GM12892 (cell line): ENCODE measurements at regions not wholly inside any gene's neighbourhood (a gene's known extent, or its start where the extent isn't known, plus 50 kb on each side); places are given as distances from the start of the nearest gene placed in this dataset.

Experiments
- DNase-seq: peaks from one replicate; pipeline ENCODE4 v3.0.0; 2011; ENCODE audit not compliant: insufficient read length
- FAIRE-seq: peaks from 2 replicates; lab custom pipeline; 2011; peaks lifted over from hg19 to GRCh38; lab: Jason Lieb, UNC
- POLR2A ChIP-seq: IDR thresholded peaks from 2 replicates; pipeline ENCODE4 v1.6.1; 2011; ENCODE audit warnings: low read depth, low read length, control low read depth
- POLR2AphosphoS5 ChIP-seq: IDR thresholded peaks from 2 replicates; pipeline ENCODE4 v1.6.1; 2011; ENCODE audit warnings: low read depth, low read length, control low read depth
- TAF1 ChIP-seq: IDR thresholded peaks from 2 replicates; pipeline ENCODE4 v1.6.1; 2011; ENCODE audit warnings: low read depth, mild to moderate bottlenecking, control low read depth, low read length, borderline replicate concordance

DNA sequence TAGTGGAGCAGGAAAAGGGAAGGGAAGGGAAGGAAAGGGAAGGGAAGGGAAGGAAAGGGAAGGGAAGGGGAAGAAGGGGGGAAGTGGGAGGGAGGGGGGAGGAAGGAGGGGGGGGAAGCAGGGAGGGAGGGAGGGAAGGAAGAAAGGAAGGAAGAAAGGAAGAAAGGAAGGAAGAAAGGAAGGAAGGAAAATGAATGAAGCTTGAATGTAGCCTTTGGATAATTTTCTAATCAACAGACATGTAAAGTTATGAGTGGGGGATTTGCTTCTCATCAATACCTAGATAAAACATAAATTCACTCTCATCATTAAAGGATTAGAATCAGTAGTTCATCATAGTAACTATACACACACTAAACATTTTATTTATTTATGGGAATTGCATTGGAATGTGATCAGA, 446.9 kb upstream of the FAM241A start:
- no peak for FAIRE-seq
- TF ChIP-seq POLR2AphosphoS5 (no peak), POLR2A (no peak), TAF1 (no peak)
- DNase-seq = no peak

DNA sequence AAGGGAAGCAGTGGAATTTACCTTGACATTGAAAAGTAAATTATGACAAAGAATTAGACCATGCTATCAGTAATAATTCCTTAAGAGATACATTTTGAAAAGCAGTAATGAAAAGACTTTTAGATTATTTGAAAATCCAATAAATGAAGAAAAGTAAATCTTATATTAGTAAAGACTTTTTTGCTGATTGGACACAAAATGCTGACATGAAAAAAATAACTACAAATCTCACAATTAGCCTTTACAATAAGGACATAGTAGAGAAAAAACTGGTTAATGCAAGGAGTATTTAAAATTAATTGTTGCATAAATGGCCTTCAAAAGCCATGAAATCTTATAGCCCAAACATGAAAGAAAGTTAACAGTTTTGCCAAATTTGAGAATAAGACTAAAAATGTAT, 446.1 kb upstream of the FAM241A start:
- no peak for TF ChIP-seq TAF1
- no peak for TF ChIP-seq POLR2AphosphoS5
- no peak for TF ChIP-seq POLR2A
- FAIRE-seq (no peak), DNase-seq (no peak)

DNA sequence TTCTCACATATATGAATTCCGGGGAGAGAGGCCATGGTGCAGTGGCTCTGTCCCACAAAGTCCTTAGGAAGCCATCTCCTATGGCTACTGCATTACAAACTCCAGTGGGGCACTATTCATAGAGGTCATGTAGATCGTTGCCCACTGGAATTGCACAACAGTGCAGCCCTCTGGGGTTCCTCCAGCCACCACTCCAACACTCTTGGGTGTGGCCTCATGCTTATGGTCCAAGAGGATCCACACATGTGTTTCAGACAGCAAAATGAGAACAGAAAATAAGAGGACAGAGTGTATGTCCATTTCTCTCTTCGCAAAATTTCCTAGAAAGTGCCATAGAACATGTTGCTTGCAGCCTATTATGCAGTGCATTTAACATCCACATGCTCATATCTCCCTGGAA, 444.2 kb upstream of the FAM241A start:
- FAIRE-seq (no peak), DNase-seq (no peak)
- TF ChIP-seq POLR2AphosphoS5 (no peak), TAF1 (no peak), POLR2A (no peak)

DNA sequence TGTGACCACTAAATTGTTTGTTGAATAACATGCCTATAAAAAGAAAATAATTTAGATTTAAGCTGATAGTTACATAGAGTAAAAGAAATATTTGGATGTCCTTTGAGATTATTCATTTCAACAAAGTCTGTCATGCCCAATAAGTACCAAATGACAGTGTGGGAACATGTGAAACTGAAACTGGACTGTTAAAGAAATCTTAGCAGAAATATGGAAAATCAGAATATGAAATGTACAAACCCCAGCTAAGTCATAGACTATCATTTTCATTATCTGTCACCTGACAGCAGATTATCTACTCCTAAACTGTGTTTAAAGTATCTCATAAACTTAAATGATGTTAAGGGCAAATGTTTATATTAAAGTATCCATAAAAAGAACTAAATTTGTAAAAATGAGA, 437.8 kb upstream of the FAM241A start:
- FAIRE-seq (no peak), DNase-seq (no peak)
- TF ChIP-seq POLR2A (no peak), TAF1 (no peak), POLR2AphosphoS5 (no peak)

DNA sequence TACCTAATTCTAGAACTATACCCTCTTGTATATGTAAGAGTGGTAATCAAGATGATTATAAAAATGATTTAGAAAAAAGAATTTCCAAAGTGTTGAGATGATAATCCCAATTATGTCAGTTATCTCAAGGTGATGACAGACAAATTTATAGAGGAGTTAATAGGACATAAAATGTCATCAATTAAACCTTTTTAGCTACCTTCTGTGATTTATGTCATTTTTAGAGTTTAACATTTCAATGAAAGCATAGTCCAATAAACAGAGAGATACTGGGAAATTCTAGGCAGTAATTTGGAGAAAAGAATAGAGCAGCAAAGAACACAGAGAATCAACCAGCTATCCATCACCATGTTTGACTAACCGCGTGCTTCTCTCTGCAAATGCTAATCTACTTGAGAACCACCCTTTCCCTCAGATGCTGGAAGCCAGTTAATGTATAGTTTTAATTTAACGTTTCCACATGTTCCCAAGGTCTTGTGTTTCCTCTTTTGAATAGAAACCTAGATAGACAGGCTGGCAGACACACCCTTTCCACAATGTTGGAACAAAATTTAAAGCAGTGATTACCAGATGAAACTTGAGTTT, 433.1 kb upstream of the FAM241A start:
- no peak for TF ChIP-seq POLR2A
- no peak for TF ChIP-seq TAF1
- no peak for TF ChIP-seq POLR2AphosphoS5
- FAIRE-seq = no peak
- DNase-seq = no peak

DNA sequence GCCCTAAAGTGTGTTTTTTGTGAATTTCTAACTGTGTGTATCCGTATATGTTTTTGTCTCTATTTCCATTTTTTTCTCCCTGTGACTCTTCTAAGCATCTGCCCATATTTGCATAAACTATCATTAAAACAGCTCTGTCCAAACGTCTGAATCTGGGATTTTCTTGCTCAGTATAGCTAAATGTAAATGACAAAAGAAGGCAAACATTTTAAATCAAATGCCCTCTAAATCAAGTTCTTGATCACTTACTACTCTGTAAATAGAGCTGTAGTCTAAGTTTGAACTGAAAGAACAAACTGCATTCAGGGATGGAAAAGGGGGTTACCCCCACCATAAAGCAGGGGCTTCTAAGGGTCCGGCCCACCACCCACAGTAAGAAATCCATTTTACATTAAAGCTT, 432.0 kb upstream of the FAM241A start:
- FAIRE-seq = no peak
- TF ChIP-seq POLR2AphosphoS5 = no peak
- no peak for TF ChIP-seq TAF1
- no peak for TF ChIP-seq POLR2A
- DNase-seq = no peak

DNA sequence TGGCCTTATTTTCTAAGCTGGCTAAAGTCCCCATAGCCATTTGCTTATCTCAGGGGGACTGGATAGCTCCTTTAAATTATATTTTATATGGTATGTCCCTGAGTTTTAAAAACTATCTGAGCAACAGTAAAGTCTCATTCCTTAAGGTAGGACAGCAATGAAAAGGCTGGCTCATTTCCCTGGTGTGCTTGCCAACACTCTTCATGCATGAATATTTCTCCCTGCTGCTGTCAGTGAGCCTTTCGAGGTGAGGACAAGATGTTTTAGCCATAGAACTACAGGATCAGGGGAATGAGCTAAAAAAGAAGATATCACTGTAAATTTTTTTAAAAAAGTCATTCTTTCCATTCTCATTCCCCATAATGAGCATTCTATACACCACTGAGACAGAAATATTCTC, 427.3 kb upstream of the FAM241A start:
- no peak for TF ChIP-seq POLR2A
- no peak for TF ChIP-seq TAF1
- no peak for TF ChIP-seq POLR2AphosphoS5
- no peak for FAIRE-seq
- DNase-seq = no peak

DNA sequence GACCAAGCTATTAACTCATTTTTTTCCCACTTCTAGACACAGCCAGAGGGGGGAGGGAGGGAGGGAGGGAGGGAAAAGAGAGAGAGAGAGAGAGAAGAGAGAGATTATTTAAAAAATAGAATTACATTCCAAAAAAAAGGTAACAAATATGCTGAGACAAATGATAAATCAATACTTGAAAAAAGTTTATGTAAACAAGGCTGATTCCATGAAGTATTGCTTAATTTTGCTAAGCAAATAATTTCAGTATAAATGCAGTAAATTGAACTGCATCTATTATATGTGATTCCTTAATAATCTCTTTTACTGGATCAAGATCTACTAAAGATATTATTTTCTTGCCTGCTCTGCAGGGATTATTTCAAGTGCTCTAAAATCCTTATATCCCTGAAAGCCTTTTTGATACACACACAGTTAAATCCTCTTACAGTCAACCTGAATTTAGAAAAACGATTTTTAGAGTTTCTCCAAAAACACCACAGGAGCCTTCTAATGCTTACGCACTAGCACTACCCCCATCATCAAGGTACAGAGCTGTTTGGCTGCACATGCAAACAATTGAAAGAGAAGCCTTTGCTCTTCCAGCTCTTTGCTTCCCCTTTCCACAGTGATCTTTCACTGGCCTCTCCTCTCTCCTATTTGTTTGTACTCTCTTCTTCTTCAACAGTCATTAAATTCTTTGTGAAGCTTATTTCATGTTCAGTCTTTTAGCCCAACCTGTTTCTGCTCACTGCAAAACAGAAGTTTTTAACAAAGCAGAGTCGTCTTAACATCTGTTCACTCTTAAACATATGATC, 426.3 kb upstream of the FAM241A start:
- no peak for DNase-seq
- TF ChIP-seq POLR2A (no peak), TAF1 (no peak), POLR2AphosphoS5 (no peak)
- no peak for FAIRE-seq

DNA sequence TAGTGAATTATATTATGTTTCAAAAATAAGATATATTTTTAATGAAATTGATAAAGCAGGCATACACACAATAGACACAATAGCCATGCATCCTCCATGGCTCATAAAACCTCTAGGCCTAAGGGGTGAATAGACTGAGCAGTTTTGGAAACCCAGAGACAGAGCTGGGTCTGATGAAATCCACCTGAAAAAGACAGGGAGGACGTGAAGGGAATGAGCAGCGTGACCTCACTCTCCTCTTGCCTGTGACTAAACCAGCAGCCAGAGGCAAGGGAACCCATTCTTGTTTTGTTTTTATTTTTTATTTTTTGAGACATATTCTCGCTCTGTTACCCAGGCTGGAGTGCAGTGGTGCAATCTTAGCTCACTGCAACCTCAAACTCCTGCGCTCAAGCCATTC, 424.4 kb upstream of the FAM241A start:
- FAIRE-seq (no peak), DNase-seq (no peak)
- no peak for TF ChIP-seq TAF1
- TF ChIP-seq POLR2A = no peak
- TF ChIP-seq POLR2AphosphoS5 = no peak

DNA sequence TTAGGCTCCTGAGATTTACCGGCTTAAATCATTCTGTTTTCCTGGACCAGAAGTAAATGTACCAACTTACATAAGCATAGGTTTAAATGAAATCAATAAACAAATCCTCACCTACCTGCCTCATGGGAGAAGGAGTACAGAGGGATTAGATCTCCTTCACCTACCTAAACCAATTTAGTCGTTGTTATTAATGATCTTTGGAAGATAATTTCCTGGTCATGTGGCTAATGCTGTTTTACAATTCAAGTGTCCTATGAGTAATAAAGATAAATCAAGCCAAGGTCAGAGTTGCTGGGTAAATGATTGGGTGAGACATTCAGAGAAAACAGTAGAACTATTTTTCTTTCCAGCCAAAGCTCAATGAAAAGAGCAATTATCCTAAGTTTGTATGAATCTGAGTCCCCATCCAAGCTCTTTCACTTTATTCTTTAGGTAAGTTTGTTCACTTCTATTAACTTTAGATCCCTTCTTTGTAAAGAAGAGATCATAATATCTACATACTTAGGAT, 423.0 kb upstream of the FAM241A start:
- no peak for TF ChIP-seq POLR2A
- no peak for TF ChIP-seq TAF1
- no peak for TF ChIP-seq POLR2AphosphoS5
- FAIRE-seq = no peak
- DNase-seq = no peak

DNA sequence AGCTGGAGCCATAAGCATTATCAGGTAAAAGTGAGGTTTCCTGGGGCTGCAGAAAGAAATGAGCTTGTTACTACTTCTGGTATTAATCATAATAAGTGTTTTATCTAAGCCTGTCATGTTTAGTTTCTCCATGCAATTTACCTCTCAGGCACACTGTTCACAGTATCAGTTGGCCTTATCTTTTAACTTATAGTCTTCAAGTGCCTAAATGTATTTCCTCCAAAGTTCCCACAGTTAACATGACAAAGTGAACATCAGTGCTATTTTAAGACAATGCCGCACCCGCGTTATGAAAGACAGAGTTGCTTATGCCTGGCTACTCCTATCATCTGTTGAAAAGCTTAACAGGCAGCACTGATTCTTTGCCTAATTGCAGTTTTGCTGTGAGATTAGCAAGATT, 408.7 kb upstream of the FAM241A start:
- no peak for FAIRE-seq
- TF ChIP-seq POLR2AphosphoS5 (no peak), POLR2A (no peak), TAF1 (no peak)
- DNase-seq = no peak

DNA sequence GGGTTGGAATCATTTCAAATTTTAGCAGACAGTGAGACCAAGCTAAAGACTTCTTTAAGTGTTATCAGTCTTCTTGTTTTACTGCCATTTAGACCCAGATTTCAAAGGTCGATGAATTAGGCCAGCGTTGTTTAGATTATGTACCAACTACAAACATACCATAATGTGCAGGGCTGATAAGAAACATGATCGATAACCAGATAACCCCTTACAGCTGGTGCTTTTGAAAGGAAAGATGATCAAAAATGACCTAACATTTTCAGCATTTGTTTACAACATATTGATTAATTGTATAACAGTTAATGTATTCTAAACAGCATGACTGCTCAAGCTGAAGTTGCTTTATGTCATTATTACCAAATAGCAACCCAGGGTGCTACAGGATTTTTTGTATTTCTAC, 400.4 kb upstream of the FAM241A start:
- no peak for FAIRE-seq
- no peak for DNase-seq
- TF ChIP-seq POLR2A = no peak
- TF ChIP-seq POLR2AphosphoS5 = no peak
- no peak for TF ChIP-seq TAF1
